B cell (primary cell): ENCODE measurements at regions not wholly inside any gene's neighbourhood (a gene's known extent, or its start where the extent isn't known, plus 50 kb on each side); places are given as distances from the start of the nearest gene placed in this dataset.

Experiments
- ATAC-seq: fragments of 200-7000 bp; cut with Tn5 transposase; one replicate; pipeline ENCODE4 v1.10.0; 2021; ENCODE audit warnings: low read depth, mild to moderate bottlenecking, moderate number of reproducible peaks, moderate library complexity
- CTCF ChIA-PET: fragments of 350-600 bp; sonication (Branson Sonifier 250); formaldehyde crosslinking; loops from one replicate; lab custom pipeline; 2021; ENCODE audit warnings: antibody characterized with exemption, inconsistent platforms; lab: Charles Lee
- POLR2A ChIA-PET: fragments of 350-600 bp; sonication (Branson Sonifier 250); formaldehyde crosslinking; loops from one replicate; lab custom pipeline; 2021; ENCODE audit warnings: antibody characterized with exemption; lab: Charles Lee
- DNase-seq: peaks from one replicate; pipeline ENCODE4 v3.0.0; 2013
- H2AFZ ChIP-seq: 2 replicates; pipeline ENCODE4 v1.6.1; 2012; ENCODE audit warnings: mild to moderate bottlenecking, low read depth, low read length; ENCODE audit not compliant: insufficient read depth, poor library complexity, severe bottlenecking
- H3K27ac ChIP-seq, 2 donors: 1 replicate in 1 of 2; 2 replicates in 1 of 2; pipeline ENCODE4 v1.5.1; 2012 to 2013; ENCODE audit warnings: low read length in 2 of 2, mild to moderate bottlenecking in 2 of 2, moderate library complexity in 1 of 2
- H3K27me3 ChIP-seq, 4 experiments: fragments of 200-600 bp in 1 of 4; sonication (generic) in 1 of 4; replicated peaks in 1 of 4; 1 replicate in 2 of 4; 2 replicates in 2 of 4; pipeline versions ENCODE4 v1.6.1 to v1.7.0; 2013 to 2016; ENCODE audit warnings: low read length in 3 of 4, mild to moderate bottlenecking in 2 of 4, mixed read lengths in 1 of 4, moderate library complexity in 1 of 4; ENCODE audit not compliant: insufficient read depth in 4 of 4, control insufficient read depth in 3 of 4; ENCODE audit errors: control extremely low read depth in 1 of 4
- H3K36me3 ChIP-seq, 2 experiments: replicated peaks in 1 of 2; 1 replicate in 1 of 2; 2 replicates in 1 of 2; pipeline versions ENCODE4 v1.6.1 to v1.7.1; 2013; ENCODE audit warnings: low read length in 1 of 2; ENCODE audit not compliant: insufficient read depth in 2 of 2, control insufficient read depth in 1 of 2; ENCODE audit errors: control extremely low read depth in 1 of 2, extremely low read depth in 1 of 2
- H3K4me1 ChIP-seq, 2 donors: fragments of 200-600 bp in 1 of 2; sonication (generic) in 1 of 2; 1 replicate in 1 of 2; 2 replicates in 1 of 2; pipeline versions ENCODE4 v1.5.1 to v1.6.1; 2013 to 2017; ENCODE audit warnings: low read length in 2 of 2; ENCODE audit not compliant: control insufficient read depth in 2 of 2, insufficient read depth in 2 of 2
- H3K4me2 ChIP-seq: replicated peaks from 2 replicates; pipeline ENCODE3; 2012; ENCODE audit warnings: mild to moderate bottlenecking, low read depth, low read length; ENCODE audit not compliant: poor library complexity, severe bottlenecking
- H3K4me3 ChIP-seq, 5 experiments: fragments of 200-600 bp in 1 of 5; sonication (generic) in 1 of 5; 1 replicate in 3 of 5; 2 replicates in 2 of 5; pipeline versions ENCODE4 v1.5.1 to v1.7.0; 2011 to 2016; ENCODE audit warnings: low read length in 4 of 5, mild to moderate bottlenecking in 4 of 5, low read depth in 2 of 5, control low read depth in 1 of 5, moderate library complexity in 1 of 5; ENCODE audit not compliant: insufficient read depth in 1 of 5; ENCODE audit errors: control extremely low read depth in 1 of 5, extremely low read depth in 1 of 5
- H3K79me2 ChIP-seq: fragments of 200-600 bp; sonication (generic); one replicate; pipeline ENCODE4 v1.6.0; 2016; ENCODE audit warnings: low read length; ENCODE audit not compliant: control insufficient read depth, insufficient read depth
- H3K9ac ChIP-seq: fragments of 200-600 bp; sonication (generic); 2 replicates; pipeline ENCODE4 v1.6.1; 2017; ENCODE audit warnings: mild to moderate bottlenecking, low read length, moderate library complexity
- H3K9me3 ChIP-seq, 3 donors: one replicate each; pipeline versions ENCODE4 v1.6.1 to v1.7.1; 2013; ENCODE audit warnings: low read length in 2 of 3; ENCODE audit not compliant: control insufficient read depth in 2 of 3, insufficient read depth in 1 of 3; ENCODE audit errors: control extremely low read depth in 1 of 3
- H4K20me1 ChIP-seq: 2 replicates; pipeline ENCODE4 v1.6.0; 2012; ENCODE audit warnings: mild to moderate bottlenecking, low read length; ENCODE audit not compliant: insufficient read depth, control insufficient read depth, poor library complexity, severe bottlenecking
- H3K27ac Mint-ChIP-seq: one replicate; pipeline ENCODE4 v1.8.0; 2021; ENCODE audit warnings: mixed read lengths
- H3K27me3 Mint-ChIP-seq: one replicate; pipeline ENCODE4 v1.8.0; 2021; ENCODE audit warnings: mixed read lengths
- H3K4me1 Mint-ChIP-seq: one replicate; pipeline ENCODE4 v1.8.0; 2021; ENCODE audit warnings: mixed read lengths
- H3K4me3 Mint-ChIP-seq: one replicate; pipeline ENCODE4 v1.8.0; 2021; ENCODE audit warnings: mixed read lengths
- H3K9me3 Mint-ChIP-seq: one replicate; pipeline ENCODE4 v1.8.0; 2022; ENCODE audit warnings: mixed read lengths; ENCODE audit not compliant: insufficient read depth
- CTCF ChIP-seq: fragments of 200-600 bp; IDR thresholded peaks from one replicate; pipeline ENCODE4 v1.8.0; 2022; ENCODE audit warnings: antibody characterized with exemption, mild to moderate bottlenecking
- EZH2 ChIP-seq: IDR thresholded peaks from 2 replicates; pipeline ENCODE4 v1.6.1; 2012; ENCODE audit warnings: borderline replicate concordance, low read depth, mild to moderate bottlenecking, moderate library complexity, low read length; ENCODE audit not compliant: insufficient read depth, poor library complexity, severe bottlenecking
- WGBS: methylation state at CpG from one replicate; pipeline ENCODE4 v1.1.5; 2013; ENCODE audit warnings: missing lambda C conversion rate; ENCODE audit not compliant: insufficient coverage; 5-methylcytosine and 5-hydroxymethylcytosine counted together
- intact Hi-C: fragments of 100-400 bp; cut with micrococcal nuclease; formaldehyde crosslinking; loops from one replicate; pipeline ENCODE4 v1.10.0; 2022

GRCh38 chr10:83929399-83929798 is 209.9 kb upstream of the GHITM start:
- Histone ChIP-seq H3K36me3 (no peaks in the 10 kb centered on the region), H3K4me1 (no peaks in the 10 kb centered on the region), H4K20me1 (no peaks in the 10 kb centered on the region), H3K27me3 (peaks cover 0 to 4% (median 0%) of the 10 kb centered on the region in 4 experiments), H3K79me2 (no peaks in the 10 kb centered on the region), H3K9me3 (peaks cover 0 to 3% (median 0%) of the 10 kb centered on the region in 3 donors), H3K9ac (no peak overlapping the region), H3K27ac (no peak overlapping the region), H3K4me2 (no peak overlapping the region), H3K4me3 (no peak overlapping the region), H2AFZ (no peak overlapping the region)
- 67% methylated on average over 3 of the region's 3 CpGs for WGBS
- Mint-ChIP-seq H3K27ac (no peak overlapping the region), H3K9me3 (no peaks in the 10 kb centered on the region), H3K4me3 (no peak overlapping the region), H3K27me3 (peaks cover 7% of the 10 kb centered on the region), H3K4me1 (no peaks in the 10 kb centered on the region)
- ATAC-seq (no peak), DNase-seq (no peak)
- ChIA-PET POLR2A (no interaction called here), CTCF (no interaction called here)
- intact Hi-C loops: no loop called here
- TF ChIP-seq EZH2: no peak
- TF ChIP-seq CTCF: no peak

- Mint-ChIP-seq H3K4me1 (no peaks in the 10 kb centered on the region), H3K9me3 (no peaks in the 10 kb centered on the region), H3K4me3 (no peak overlapping the region), H3K27me3 (peaks cover 4% of the 10 kb centered on the region), H3K27ac (no peak overlapping the region)
- Histone ChIP-seq H3K27me3 (no peaks in the 10 kb centered on the region), H3K4me1 (no peaks in the 10 kb centered on the region), H3K79me2 (no peaks in the 10 kb centered on the region), H3K9ac (no peak overlapping the region), H3K27ac (no peak overlapping the region), H3K4me3 (no peak overlapping the region), H2AFZ (no peak overlapping the region), H4K20me1 (no peaks in the 10 kb centered on the region), H3K4me2 (no peak overlapping the region), H3K36me3 (no peaks in the 10 kb centered on the region), H3K9me3 (no peaks in the 10 kb centered on the region)
- TF ChIP-seq CTCF (no peak), EZH2 (no peak)
- ChIA-PET POLR2A (no interaction called here), CTCF (interaction anchor here (0.5 kb wide), 1 partner anchor 72 kb away, joined by 3 read pairs; no protein-coding TSS in a partner anchor)
- intact Hi-C loops: no loop called here
- DNase-seq (no peak), ATAC-seq (no peak)
- no CpG with 5 or more reads among the region's 3 CpGs for WGBS
These were observed 207.6 kb upstream of the GHITM start for GRCh38 chr10:83931669-83932068.
